ENCODE measurements at regions not wholly inside any gene's neighbourhood (a gene's known extent, or its start where the extent isn't known, plus 50 kb on each side); places are given as distances from the start of the nearest gene placed in this dataset.

GRCh38 chr13:74047931-74048600 is 86.1 kb downstream of the KLF12 start:
- in situ Hi-C loops (cut with MboI; ENCODE audit: low pct_unique_long_range_greater_than_20kb, low sequenced_read_pairs) = no loop called here
- no peak for DNase-seq

DNA sequence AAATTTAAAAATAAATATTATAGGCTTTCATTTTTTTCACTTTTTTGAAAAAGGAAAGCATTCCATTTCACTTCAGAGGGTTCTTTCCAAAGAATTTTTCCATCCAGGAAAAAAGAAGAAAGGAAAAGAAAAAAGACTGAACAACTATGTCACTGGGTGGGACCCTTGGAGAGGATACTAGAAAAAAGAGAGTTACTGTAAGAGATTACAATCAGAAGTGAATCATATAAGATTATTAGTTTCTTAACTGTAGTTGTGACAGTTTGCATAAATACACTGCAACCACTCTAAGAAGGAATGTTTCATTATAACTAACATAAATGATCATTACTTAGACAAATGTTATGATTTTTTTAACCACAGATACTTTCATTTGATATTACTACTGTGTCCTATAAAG is 87.8 kb downstream of the KLF12 start:
- in situ Hi-C loops (cut with MboI; ENCODE audit: low pct_unique_long_range_greater_than_20kb, low sequenced_read_pairs) = no loop called here

DNA sequence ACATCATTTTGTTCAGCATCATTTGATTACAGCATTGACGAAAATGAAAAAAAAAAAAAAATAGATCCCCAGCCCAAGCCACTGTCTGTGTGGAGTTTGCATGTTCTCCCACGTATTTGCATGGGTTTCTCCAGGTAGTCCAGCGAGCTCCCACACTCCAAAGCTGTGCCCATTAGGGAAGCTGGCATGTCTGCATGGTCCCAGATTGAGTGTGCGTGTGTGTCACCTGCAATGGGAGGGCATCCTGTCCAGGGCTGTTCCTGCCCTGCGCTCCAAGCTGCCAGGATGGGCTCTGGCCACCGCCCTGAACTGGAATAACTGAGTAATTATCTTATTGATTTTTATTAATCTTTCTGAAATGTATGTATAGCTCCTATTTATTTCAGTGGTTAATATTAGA is 88.6 kb downstream of the KLF12 start:
- in situ Hi-C loops (cut with MboI; ENCODE audit: low pct_unique_long_range_greater_than_20kb, low sequenced_read_pairs) = no loop called here
- DNase-seq = no peak

More for the DNA sequence above, 87.8 kb downstream of the KLF12 start:
- DNase-seq = no peak

- in situ Hi-C loops (cut with MboI; ENCODE audit: low pct_unique_long_range_greater_than_20kb, low sequenced_read_pairs) = no loop called here
Measured at GRCh38 chr13:74043237-74043636, 91.0 kb downstream of the KLF12 start.

GRCh38 chr13:74040200-74040599 is 94.0 kb downstream of the KLF12 start:
- in situ Hi-C loops (cut with MboI; ENCODE audit: low pct_unique_long_range_greater_than_20kb, low sequenced_read_pairs) = no loop called here

More at GRCh38 chr13:74043237-74043636, 91.0 kb downstream of the KLF12 start:
- no peak for DNase-seq

DNA sequence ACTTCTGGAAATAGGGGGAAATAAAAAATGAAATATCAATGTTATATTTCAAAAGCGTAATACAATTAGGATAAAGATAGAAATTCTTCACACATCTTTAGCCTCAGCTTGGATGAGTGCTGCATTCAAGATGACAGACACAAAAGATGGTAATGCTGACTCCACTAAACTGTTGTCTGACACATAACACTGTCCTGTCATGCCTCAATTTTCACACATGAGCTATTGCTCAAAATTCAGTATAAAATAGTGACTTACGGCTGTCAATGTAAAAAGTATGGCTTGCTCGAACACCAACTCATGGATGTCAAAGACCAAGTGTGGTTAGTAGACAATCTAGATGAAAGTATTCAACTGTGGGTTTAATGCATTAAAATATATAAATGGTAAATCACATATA is 94.5 kb downstream of the KLF12 start:
- in situ Hi-C loops (cut with MboI; ENCODE audit: low pct_unique_long_range_greater_than_20kb, low sequenced_read_pairs) = no loop called here
- no peak for DNase-seq

More at GRCh38 chr13:74040200-74040599, 94.0 kb downstream of the KLF12 start:
- peak; percentile 45 for DNase-seq

DNA sequence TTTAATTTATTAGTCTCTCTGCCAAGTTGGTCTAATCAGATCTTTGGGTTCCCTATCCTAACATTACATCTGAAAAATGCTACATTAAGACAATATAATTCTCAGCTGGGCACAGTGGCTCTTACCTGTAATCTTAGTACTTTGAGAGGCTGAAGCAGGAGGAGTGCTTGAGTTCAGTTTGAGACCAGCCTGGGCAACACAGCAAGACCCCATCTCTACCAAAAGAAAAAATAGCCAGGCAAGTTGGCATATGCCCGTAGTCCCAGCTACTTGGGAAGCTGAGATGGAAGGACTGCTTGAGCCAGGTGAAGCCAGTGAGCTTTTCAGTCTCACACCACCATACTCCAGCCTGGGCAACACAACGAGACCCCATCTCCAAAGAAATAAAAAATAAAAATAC is 95.0 kb downstream of the KLF12 start:
- in situ Hi-C loops (cut with MboI; ENCODE audit: low pct_unique_long_range_greater_than_20kb, low sequenced_read_pairs) = no loop called here

GRCh38 chr13:74037762-74038161 is 96.4 kb downstream of the KLF12 start:
- in situ Hi-C loops (cut with MboI; ENCODE audit: low pct_unique_long_range_greater_than_20kb, low sequenced_read_pairs) = no loop called here
- no peak for DNase-seq

More for the DNA sequence above, 95.0 kb downstream of the KLF12 start:
- no peak for DNase-seq

GRCh38 chr13:74036373-74036772 is 97.8 kb downstream of the KLF12 start:
- DNase-seq = no peak
- in situ Hi-C loops (cut with MboI; ENCODE audit: low pct_unique_long_range_greater_than_20kb, low sequenced_read_pairs) = no loop called here

- in situ Hi-C loops (cut with MboI; ENCODE audit: low pct_unique_long_range_greater_than_20kb, low sequenced_read_pairs) = no loop called here
- DNase-seq = no peak
Measured at GRCh38 chr13:74035896-74036295, 98.3 kb downstream of the KLF12 start.

- no peak for DNase-seq
- in situ Hi-C loops (cut with MboI; ENCODE audit: low pct_unique_long_range_greater_than_20kb, low sequenced_read_pairs) = no loop called here
Measured at GRCh38 chr13:74032325-74032724, 101.9 kb downstream of the KLF12 start.

GRCh38 chr13:74027161-74027779 is 106.9 kb downstream of the KLF12 start:
- in situ Hi-C loops (cut with MboI; ENCODE audit: low pct_unique_long_range_greater_than_20kb, low sequenced_read_pairs) = no loop called here
- DNase-seq = no peak

GRCh38 chr13:74026753-74027152 is 107.5 kb downstream of the KLF12 start:
- in situ Hi-C loops (cut with MboI; ENCODE audit: low pct_unique_long_range_greater_than_20kb, low sequenced_read_pairs) = no loop called here
- peak; percentile 10 for DNase-seq

GRCh38 chr13:74025369-74025768 is 108.8 kb downstream of the KLF12 start:
- DNase-seq = no peak
- in situ Hi-C loops (cut with MboI; ENCODE audit: low pct_unique_long_range_greater_than_20kb, low sequenced_read_pairs) = no loop called here

DNA sequence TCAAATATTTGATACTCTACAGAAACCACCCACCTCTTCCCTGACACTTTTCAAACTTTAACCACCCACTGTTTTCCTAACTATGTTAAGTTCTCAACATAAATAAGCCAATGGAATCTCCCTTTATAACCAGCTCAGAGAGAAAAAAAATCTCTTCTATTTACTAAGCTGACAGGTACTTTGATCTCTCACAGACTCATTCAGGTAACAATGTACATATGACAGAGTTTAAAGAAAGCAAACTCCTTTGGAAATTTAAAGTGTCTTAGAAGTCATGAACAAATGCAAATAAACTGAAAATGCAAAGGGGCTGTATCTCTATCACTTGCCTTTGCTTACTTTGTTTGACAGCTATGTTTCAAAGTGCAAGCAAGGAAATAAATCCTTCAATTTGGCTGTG is 109.3 kb downstream of the KLF12 start:
- in situ Hi-C loops (cut with MboI; ENCODE audit: low pct_unique_long_range_greater_than_20kb, low sequenced_read_pairs) = no loop called here
- no peak for DNase-seq

DNA sequence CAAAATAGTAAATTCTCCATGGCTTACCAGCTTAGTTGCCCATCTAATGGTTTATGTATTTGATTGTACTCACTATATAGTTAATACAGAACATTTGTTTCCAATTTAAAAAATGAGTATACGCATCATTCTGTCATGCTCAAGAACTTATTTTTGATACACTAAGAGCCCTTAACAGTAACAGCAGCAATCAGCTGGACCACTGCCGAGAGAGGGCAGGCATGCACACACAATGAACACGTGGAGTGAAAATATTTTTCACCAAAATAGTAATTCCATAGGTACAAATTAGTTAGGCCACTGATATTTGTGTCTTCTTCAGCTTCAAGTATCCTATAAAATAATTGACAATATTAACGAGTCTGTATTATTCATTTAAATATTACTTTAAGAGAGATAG is 109.9 kb downstream of the KLF12 start:
- no peak for DNase-seq
- in situ Hi-C loops (cut with MboI; ENCODE audit: low pct_unique_long_range_greater_than_20kb, low sequenced_read_pairs) = no loop called here

DNA sequence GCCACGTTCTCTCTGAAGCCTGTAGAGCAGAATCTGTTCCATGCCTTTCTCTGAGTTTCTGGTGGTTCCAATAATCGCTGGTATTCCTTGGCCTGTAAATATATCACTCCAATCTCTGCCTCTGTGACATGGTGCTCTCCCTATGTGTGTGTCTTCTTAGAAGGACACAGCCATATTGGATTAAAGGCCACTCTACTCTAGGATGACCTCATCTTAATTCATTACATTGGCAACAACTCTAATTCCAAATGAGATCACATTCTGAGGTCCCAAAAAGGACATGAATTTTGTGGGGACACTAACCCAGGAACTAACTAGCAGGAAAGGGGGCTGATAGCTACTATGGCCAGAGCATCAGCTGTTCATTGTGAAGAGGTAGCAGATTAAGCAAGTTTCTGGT is 110.7 kb downstream of the KLF12 start:
- no peak for DNase-seq
- in situ Hi-C loops (cut with MboI; ENCODE audit: low pct_unique_long_range_greater_than_20kb, low sequenced_read_pairs) = no loop called here

DNA sequence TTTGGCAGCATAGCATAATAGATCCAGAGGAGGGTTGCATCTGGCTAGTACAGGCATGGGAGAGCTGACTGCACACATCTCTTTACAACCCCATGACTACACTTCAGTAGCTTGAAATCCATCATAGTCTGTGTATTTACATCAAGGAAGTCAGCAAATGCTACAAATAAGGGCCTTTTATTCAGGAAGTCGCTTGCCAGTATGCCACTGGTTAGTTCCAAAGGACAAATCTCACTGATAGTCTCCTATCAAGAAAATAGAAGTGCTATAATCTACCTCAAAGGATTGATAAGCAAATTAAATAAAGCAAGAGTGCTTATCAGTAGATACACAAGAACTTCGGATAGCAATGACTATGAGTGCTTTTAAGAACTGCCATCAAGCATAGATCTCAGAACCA is 112.7 kb downstream of the KLF12 start:
- no peak for DNase-seq
- in situ Hi-C loops (cut with MboI; ENCODE audit: low pct_unique_long_range_greater_than_20kb, low sequenced_read_pairs) = no loop called here

GRCh38 chr13:74018062-74018431 is 116.2 kb downstream of the KLF12 start:
- in situ Hi-C loops (cut with MboI; ENCODE audit: low pct_unique_long_range_greater_than_20kb, low sequenced_read_pairs) = no loop called here
- no peak for DNase-seq

GRCh38 chr13:74017301-74018061 is 116.7 kb downstream of the KLF12 start:
- in situ Hi-C loops (cut with MboI; ENCODE audit: low pct_unique_long_range_greater_than_20kb, low sequenced_read_pairs) = no loop called here
- DNase-seq = no peak
